ENCODE measurements at regions not wholly inside any gene's neighbourhood (a gene's known extent, or its start where the extent isn't known, plus 50 kb on each side); places are given as distances from the start of the nearest gene placed in this dataset.

DNA sequence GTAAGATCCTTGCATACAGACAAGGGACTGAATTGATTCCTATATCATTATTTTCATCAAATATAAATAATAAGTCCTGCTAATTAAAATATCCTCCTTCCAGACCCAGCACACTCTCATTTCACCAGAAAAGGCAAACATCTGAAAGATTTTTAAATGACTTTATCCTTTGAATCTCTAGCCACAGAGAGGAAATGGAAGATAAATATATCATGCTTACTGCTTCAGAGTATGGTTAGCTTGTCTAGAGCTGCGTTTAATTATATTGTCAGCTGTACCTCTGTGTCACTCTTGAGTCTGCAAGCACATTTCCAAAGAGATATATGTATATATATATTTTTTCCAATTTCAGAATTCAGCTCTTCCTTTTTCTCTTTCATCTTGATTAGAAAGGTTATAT lies 232.7 kb downstream of the TRIB2 start:
- intact Hi-C loops (cut with micrococcal nuclease) (no loop called here), in situ Hi-C loops (cut with MboI) (no loop called here)
- no peak overlapping the region for H3K4me2 ChIP-seq (ENCODE audit: insufficient read depth, low read length)
- H3K9me3 ChIP-seq (replicated peaks; ENCODE audit: control insufficient read depth, insufficient read depth, low read depth, low read length) = no peaks in the 10 kb centered on the region
- H3K27me3 ChIP-seq (ENCODE audit: control insufficient read depth in 2 of 2, insufficient read depth in 2 of 2, low read length in 2 of 2) = no peaks in the 10 kb centered on the region
- 18% methylated on average over 1 of the region's 1 CpG for whole genome bisulfite sequencing (ENCODE audit: insufficient coverage, low coverage, missing lambda C conversion rate)
- no peaks in the 10 kb centered on the region for H3K4me1 ChIP-seq (replicated peaks in 1 of 2; ENCODE audit: control insufficient read depth in 2 of 2, insufficient read depth in 2 of 2, low read length in 2 of 2)
- H3K9me1 ChIP-seq (ENCODE audit: control insufficient read depth, insufficient read depth, low read length) = no peaks in the 10 kb centered on the region
- no TSS peak for BruUV-seq (replicated peaks)
- no peak overlapping the region for H2AFZ ChIP-seq (ENCODE audit: low read depth, low read length)
- DNase-seq (ENCODE audit: extremely low read depth in 1 of 4, low spot score in 3 of 4) (no peak), ATAC-seq (no peak), FAIRE-seq (no peak)
- TF ChIP-seq XRCC5 (IDR thresholded peaks at IDR 0.05; ENCODE audit: low read depth, low read length) (no peak), PYGO2 (tag; IDR thresholded peaks at IDR 0.05) (no peak), FOXK2 (conservative IDR thresholded peaks at IDR 0.05 in 1 of 2, IDR thresholded peaks at IDR 0.05 in 1 of 2; ENCODE audit: low read depth in 2 of 2) (no peak), TEAD2 (tag; IDR thresholded peaks at IDR 0.05) (no peak), STAT5B (CRISPR knock-in tag; IDR thresholded peaks at IDR 0.05) (no peak), E2F3 (CRISPR knock-in tag; IDR thresholded peaks at IDR 0.05) (no peak), IFI16 (CRISPR knock-in tag; IDR thresholded peaks at IDR 0.05) (no peak), FIP1L1 (IDR thresholded peaks at IDR 0.05; ENCODE audit: low read depth, low read length, poor library complexity, severe bottlenecking) (no peak), ATF1 (CRISPR knock-in tag; IDR thresholded peaks at IDR 0.05) (no peak), ATF1 (tag; IDR thresholded peaks at IDR 0.05) (no peak), NFIX (CRISPR knock-in tag; IDR thresholded peaks at IDR 0.05; ENCODE audit: low read depth) (no peak)
- ChIA-PET CTCF (ENCODE audit: low intra/inter-chr PET ratio) (no interaction called here), POLR2A (interaction anchor here (0.6 kb wide), 1 partner anchor 58 kb away, joined by 3 read pairs; no protein-coding TSS in a partner anchor)
- no peak overlapping the region for H3K4me3 ChIP-seq
- H3K27ac ChIP-seq (ENCODE audit: extremely low read depth, low read depth, low read length) = no peak overlapping the region
- H3K9ac ChIP-seq (ENCODE audit: insufficient read depth in 1 of 2, low read depth in 2 of 2, low read length in 2 of 2) = no peak overlapping the region
- no peaks in the 10 kb centered on the region for H4K20me1 ChIP-seq (replicated peaks; ENCODE audit: control insufficient read depth, insufficient read depth, low read length)
- H3K79me2 ChIP-seq (ENCODE audit: control insufficient read depth, insufficient read depth, low read length) = no peaks in the 10 kb centered on the region
- no peaks in the 10 kb centered on the region for H3K36me3 ChIP-seq (ENCODE audit: control insufficient read depth, insufficient read depth, low read length)
